HUDEP-2 (cell line): ENCODE measurements at regions not wholly inside any gene's neighbourhood (a gene's known extent, or its start where the extent isn't known, plus 50 kb on each side); places are given as distances from the start of the nearest gene placed in this dataset.

Experiments used
- DNase-seq, 76 experiments: peaks; one replicate each; lab custom pipeline; 2025; ENCODE audit not compliant: unreplicated experiment in 76 of 76; lab: John Stamatoyannopoulos, UW

- DNase-seq = no peak
Measured at GRCh38 chr3:31133541-31133940, 239.1 kb upstream of the GADL1 start.

- no peak for DNase-seq
Measured at GRCh38 chr3:31135546-31135945, 241.1 kb upstream of the GADL1 start.

- no peak for DNase-seq
Measured at GRCh38 chr3:31137718-31138465, 243.4 kb upstream of the GADL1 start.

DNA sequence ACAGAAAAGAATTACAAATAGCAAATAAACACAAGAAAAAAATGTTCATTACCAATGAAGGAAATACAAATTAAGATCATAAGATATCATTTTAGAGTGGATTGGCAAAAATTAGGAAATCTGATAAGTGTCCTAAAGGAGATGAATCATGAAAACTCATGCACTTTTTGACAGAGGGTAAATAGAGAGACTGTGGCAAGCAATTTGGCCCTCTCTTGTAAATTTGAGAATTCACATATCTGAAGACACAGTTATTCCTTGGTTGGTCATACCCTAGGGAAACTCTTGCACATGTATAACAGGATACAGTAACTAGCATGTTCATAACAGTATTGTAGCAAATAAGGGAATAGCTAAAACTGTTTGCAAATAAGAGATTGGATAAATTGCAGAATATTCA is 246.0 kb upstream of the GADL1 start:
- no peak for DNase-seq

DNA sequence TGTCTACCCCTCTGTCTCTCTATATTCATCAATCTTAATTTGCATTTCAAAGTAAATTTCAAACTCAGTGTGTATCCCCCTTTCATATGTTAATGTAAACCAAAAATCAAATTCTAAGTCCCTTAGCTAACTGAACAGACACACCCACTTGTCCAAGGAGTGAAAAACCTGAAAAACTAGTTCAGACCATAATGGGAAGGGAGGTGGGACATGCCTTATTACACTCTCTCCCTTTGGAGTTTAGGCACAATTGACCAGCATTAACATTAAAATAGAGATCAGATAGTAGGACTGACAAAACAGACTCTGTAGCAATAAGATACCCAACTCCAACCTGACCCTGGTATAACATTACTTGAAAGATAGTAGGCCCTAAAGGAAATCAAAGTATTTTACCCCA is 247.7 kb upstream of the GADL1 start:
- DNase-seq = no peak

DNA sequence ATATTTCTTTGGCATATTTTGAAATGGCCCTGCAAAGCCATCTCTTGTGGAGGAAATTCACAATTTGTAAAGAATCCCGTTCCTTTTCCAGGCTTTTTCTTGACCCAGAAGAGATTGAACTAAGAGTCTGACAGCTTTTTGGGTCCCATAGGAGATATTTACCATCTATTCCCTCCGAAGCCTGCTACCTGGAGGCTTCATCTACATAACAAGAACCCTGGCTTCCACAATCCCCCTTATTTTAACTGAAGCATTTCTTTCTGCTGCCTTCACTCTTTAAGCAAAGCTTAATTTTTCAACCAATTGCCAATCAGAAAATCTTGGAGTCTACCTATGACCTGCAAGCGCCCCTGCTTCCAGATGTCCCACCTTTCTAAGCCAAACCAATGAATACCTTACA is 248.1 kb upstream of the GADL1 start:
- DNase-seq = no peak

- DNase-seq = no peak
Measured at GRCh38 chr3:31145062-31145461, 250.6 kb upstream of the GADL1 start.

GRCh38 chr3:31147550-31147949 is 253.1 kb upstream of the GADL1 start:
- DNase-seq = no peak

GRCh38 chr3:31157047-31157694 is 262.7 kb upstream of the GADL1 start:
- DNase-seq = no peak

DNA sequence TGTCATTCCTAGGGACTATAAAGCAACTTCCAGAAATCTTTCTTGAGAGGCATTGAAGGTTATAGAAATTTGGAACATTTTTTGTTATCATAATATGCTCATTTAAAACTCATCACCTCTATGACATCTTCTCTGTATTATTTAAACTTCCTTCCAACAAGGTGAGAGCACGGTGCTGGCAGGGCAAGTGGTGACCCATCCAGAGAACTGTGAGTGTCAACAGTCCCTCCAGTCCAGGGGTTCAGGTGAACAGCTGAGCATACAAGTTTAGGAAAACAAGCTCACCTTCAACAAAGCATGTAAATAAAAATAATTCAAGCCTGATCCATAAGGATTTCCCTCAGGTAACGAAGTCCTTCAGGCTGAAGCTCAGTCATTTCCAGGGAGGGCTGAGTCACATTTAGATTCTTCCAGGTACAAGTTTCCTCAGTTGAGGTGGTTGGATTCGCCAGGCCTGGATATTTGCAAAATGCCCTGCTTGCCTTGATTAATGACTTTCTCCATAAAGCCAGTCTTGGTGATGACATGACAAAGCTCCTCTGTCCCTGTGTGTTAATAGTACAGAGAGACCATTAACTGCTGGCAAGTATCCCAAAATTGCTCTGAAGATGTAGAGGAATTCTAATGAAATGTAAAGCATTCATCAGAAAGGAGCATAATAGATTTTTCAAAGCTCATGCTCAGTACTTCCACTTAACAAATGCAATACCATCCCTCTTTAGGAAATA is 263.6 kb upstream of the GADL1 start:
- no peak for DNase-seq

GRCh38 chr3:31159331-31160039 is 265.0 kb upstream of the GADL1 start:
- no peak for DNase-seq

DNA sequence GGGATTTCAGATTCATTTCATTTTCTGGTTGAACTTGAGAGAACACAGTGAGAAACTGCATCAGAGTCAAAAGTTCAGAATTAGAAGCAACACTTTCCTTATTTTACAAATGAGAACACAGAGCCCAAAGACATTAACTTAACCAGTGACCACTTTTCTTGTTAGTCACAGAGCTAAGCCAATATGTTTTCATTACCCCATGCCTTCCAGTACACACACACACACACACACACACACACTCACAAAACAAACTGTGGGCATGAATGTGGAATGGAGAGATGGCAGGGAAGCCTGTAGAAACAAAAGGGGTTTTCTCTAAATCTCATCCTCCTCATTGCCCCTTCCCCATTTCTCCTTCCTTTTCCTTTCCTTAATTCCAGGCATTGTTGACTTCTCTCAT is 267.4 kb upstream of the GADL1 start:
- no peak for DNase-seq

GRCh38 chr3:31164381-31164780 is 269.9 kb upstream of the GADL1 start:
- DNase-seq = no peak

DNA sequence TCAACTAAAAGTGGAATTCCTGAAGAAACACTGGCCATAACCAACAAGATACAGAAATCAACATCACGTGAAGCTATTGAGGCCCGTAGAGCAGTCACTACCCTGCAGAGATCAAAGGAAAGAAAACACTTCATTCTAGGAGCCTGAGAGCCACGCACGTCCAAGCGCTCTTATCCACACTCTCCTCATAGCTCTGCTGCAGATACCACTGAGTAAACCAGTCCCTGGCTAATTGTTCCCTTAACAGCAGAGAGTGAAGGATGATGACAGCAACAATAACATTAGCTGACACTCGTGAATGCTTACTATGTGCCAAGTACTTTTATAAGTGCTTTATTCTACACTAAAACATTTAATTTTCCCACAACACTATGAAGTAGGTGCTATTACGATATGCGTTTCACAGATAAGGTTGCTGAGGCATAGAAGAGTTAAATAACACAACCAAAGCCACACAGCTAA is 271.0 kb upstream of the GADL1 start:
- DNase-seq = no peak

GRCh38 chr3:31166249-31166885 is 271.9 kb upstream of the GADL1 start:
- DNase-seq = no peak

GRCh38 chr3:31167666-31168065 is 273.2 kb upstream of the GADL1 start:
- DNase-seq = no peak

GRCh38 chr3:31170932-31171670 is 276.6 kb upstream of the GADL1 start:
- DNase-seq = no peak

DNA sequence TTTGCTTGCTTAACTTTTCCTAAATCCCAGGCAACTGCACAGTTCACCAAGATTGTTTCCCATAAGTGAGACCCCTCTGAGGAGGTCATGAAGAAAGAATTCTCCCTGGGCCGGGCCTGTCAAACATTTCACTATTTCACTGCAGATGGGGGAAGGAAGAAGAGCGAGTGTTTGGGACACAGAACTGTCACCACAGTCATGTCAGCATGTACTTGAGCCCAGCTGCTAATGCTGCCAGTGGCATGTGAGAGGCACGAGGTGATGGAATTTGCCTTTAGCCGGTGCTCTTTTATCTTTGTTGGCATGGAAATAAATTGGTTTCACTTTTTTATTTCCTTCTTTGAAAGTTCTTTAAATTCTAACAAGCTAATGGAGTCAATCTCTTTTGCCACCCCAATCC is 277.9 kb upstream of the GADL1 start:
- no peak for DNase-seq

GRCh38 chr3:31173118-31173718 is 278.8 kb upstream of the GADL1 start:
- no peak for DNase-seq

- no peak for DNase-seq
Measured at GRCh38 chr3:31174079-31174478, 279.6 kb upstream of the GADL1 start.
